CD8-positive, alpha-beta memory T cell (primary cell): ENCODE measurements at regions not wholly inside any gene's neighbourhood (a gene's known extent, or its start where the extent isn't known, plus 50 kb on each side); places are given as distances from the start of the nearest gene placed in this dataset.

Experiments used
- CTCF ChIA-PET: fragments of 350-600 bp; sonication (Branson Sonifier 250); formaldehyde crosslinking; loops from one replicate; lab custom pipeline; 2021; ENCODE audit warnings: antibody characterized with exemption; lab: Charles Lee
- POLR2A ChIA-PET: fragments of 350-600 bp; sonication (Branson Sonifier 250); formaldehyde crosslinking; loops from one replicate; lab custom pipeline; 2021; ENCODE audit warnings: antibody characterized with exemption; lab: Charles Lee
- DNase-seq, 5 donors: peaks; one replicate each; pipeline versions ENCODE4 v3.0.0 to v3.0.0-alpha.2; 2020 to 2022; ENCODE audit warnings: mixed read lengths in 1 of 5
- H3K27ac ChIP-seq: one replicate; pipeline ENCODE4 v1.7.0; 2013; ENCODE audit warnings: low read depth, mild to moderate bottlenecking, low read length, moderate library complexity
- H3K27me3 ChIP-seq: 2 replicates; pipeline ENCODE4 v1.7.0; 2013; ENCODE audit warnings: low read length, mild to moderate bottlenecking; ENCODE audit not compliant: insufficient read depth, poor library complexity, severe bottlenecking
- H3K36me3 ChIP-seq: 2 replicates; pipeline ENCODE4 v1.7.0; 2013; ENCODE audit warnings: mild to moderate bottlenecking, low read length, moderate library complexity; ENCODE audit not compliant: insufficient read depth
- H3K4me1 ChIP-seq: 2 replicates; pipeline ENCODE4 v1.7.0; 2013; ENCODE audit warnings: mild to moderate bottlenecking, low read length, moderate library complexity; ENCODE audit not compliant: insufficient read depth
- H3K4me3 ChIP-seq: 2 replicates; pipeline ENCODE4 v1.7.0; 2013; ENCODE audit warnings: mild to moderate bottlenecking, low read length
- H3K9me3 ChIP-seq: 2 replicates; pipeline ENCODE4 v1.7.0; 2013; ENCODE audit warnings: mild to moderate bottlenecking, low read length
- H3K27ac Mint-ChIP-seq, 8 donors: one replicate each; pipeline ENCODE4 v1.8.0; 2020 to 2021; ENCODE audit warnings: mixed read lengths in 8 of 8, mild to moderate bottlenecking in 6 of 8, inconsistent platforms in 3 of 8, moderate library complexity in 3 of 8
- H3K27me3 Mint-ChIP-seq, 2 donors: one replicate each; pipeline ENCODE4 v1.8.0; 2020 to 2021; ENCODE audit warnings: mixed read lengths in 2 of 2, mild to moderate bottlenecking in 1 of 2, moderate library complexity in 1 of 2
- H3K36me3 Mint-ChIP-seq, 3 donors: one replicate each; pipeline ENCODE4 v1.8.0; 2020 to 2021; ENCODE audit warnings: mixed read lengths in 3 of 3, inconsistent platforms in 1 of 3, mild to moderate bottlenecking in 1 of 3
- H3K4me1 Mint-ChIP-seq, 3 donors: one replicate each; pipeline ENCODE4 v1.8.0; 2020 to 2021; ENCODE audit warnings: mixed read lengths in 3 of 3, inconsistent platforms in 1 of 3, mild to moderate bottlenecking in 1 of 3
- H3K4me3 Mint-ChIP-seq, 7 donors: one replicate each; pipeline ENCODE4 v1.8.0; 2020 to 2021; ENCODE audit warnings: mixed read lengths in 7 of 7, mild to moderate bottlenecking in 6 of 7, moderate library complexity in 4 of 7, inconsistent platforms in 2 of 7
- H3K9me3 Mint-ChIP-seq, 5 donors: one replicate each; pipeline ENCODE4 v1.8.0; 2020 to 2022; ENCODE audit warnings: mixed read lengths in 5 of 5, mild to moderate bottlenecking in 3 of 5, moderate library complexity in 2 of 5, inconsistent platforms in 1 of 5

DNA sequence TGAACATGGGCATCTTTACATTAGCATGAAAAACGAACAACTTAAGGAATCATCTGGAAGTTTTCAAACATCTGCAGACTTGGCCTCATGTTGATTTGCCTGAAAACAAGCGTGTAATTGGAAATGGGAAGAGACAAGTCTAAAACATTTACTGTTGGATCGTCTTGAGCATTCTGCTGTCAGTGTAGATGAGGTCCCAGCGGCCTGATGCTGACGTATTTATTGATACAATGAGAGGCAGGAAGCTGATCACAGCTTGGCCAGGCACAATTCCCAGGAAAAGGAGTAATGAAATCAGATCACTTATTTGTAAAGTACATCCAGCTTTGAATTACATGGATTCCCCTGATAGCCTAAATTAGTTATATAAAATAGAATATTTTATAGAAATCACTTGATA lies 210.6 kb downstream of the CLCN4 start:
- Histone ChIP-seq H3K4me1 (no peaks in the 10 kb centered on the region), H3K9me3 (no peaks in the 10 kb centered on the region), H3K27me3 (no peaks in the 10 kb centered on the region), H3K27ac (no peak overlapping the region), H3K36me3 (no peaks in the 10 kb centered on the region), H3K4me3 (no peak overlapping the region)
- POLR2A ChIA-PET = no interaction called here
- CTCF ChIA-PET = no interaction called here
- Mint-ChIP-seq H3K4me1 (no peaks in the 10 kb centered on the region), H3K27ac (no peak overlapping the region), H3K9me3 (peaks cover 0 to 14% (median 6%) of the 10 kb centered on the region in 5 donors), H3K36me3 (no peaks in the 10 kb centered on the region), H3K27me3 (no peaks in the 10 kb centered on the region), H3K4me3 (no peak overlapping the region)
- DNase-seq = no peak

- Mint-ChIP-seq H3K9me3 (peaks cover 0 to 13% (median 7%) of the 10 kb centered on the region in 5 donors), H3K27me3 (peaks cover 0 to 3% of the 10 kb centered on the region in 2 donors), H3K4me1 (no peaks in the 10 kb centered on the region), H3K4me3 (no peak overlapping the region), H3K36me3 (no peaks in the 10 kb centered on the region), H3K27ac (no peak overlapping the region)
- no peak for DNase-seq
- Histone ChIP-seq H3K27ac (no peak overlapping the region), H3K27me3 (no peaks in the 10 kb centered on the region), H3K9me3 (no peaks in the 10 kb centered on the region), H3K4me3 (no peak overlapping the region), H3K4me1 (no peaks in the 10 kb centered on the region), H3K36me3 (no peaks in the 10 kb centered on the region)
- ChIA-PET CTCF (no interaction called here), POLR2A (no interaction called here)
Measured at GRCh38 chrX:10370976-10371375, 214.2 kb downstream of the CLCN4 start.

GRCh38 chrX:10377427-10377826 lies 220.7 kb downstream of the CLCN4 start:
- POLR2A ChIA-PET = no interaction called here
- Histone ChIP-seq H3K27ac (no peak overlapping the region), H3K27me3 (no peaks in the 10 kb centered on the region), H3K4me3 (no peak overlapping the region), H3K4me1 (no peaks in the 10 kb centered on the region), H3K9me3 (no peaks in the 10 kb centered on the region), H3K36me3 (no peaks in the 10 kb centered on the region)
- CTCF ChIA-PET = no interaction called here
- no peaks in the 10 kb centered on the region for H3K4me1 Mint-ChIP-seq
- peaks cover 0 to 3% of the 10 kb centered on the region in 2 donors for H3K27me3 Mint-ChIP-seq
- H3K27ac Mint-ChIP-seq = no peak overlapping the region
- DNase-seq = no peak
- H3K9me3 Mint-ChIP-seq = peaks cover 0 to 10% (median 4%) of the 10 kb centered on the region in 5 donors
- no peaks in the 10 kb centered on the region for H3K36me3 Mint-ChIP-seq
- H3K4me3 Mint-ChIP-seq = no peak overlapping the region

DNA sequence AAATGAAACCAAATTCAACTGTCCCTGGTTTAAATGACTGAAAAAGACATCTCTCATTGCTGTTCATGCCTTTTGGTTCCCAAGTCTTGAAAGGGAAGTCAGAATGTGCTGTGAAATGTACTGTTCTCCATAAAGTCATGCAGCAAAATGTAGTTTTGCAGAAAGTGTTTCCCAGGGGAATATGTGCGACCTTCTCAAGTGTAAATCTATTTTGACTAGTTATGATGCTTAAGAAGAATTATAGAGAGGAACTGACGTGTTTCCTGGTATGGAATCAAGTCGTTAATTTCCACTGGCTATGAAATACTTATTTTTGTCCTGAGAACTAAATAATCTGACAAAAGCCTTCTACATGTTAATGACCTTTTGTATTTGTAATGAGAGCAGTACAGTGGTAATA lies 223.1 kb downstream of the CLCN4 start:
- Mint-ChIP-seq H3K27ac (no peak overlapping the region), H3K4me1 (no peaks in the 10 kb centered on the region), H3K4me3 (no peak overlapping the region), H3K9me3 (peaks cover 0 to 8% (median 7%) of the 10 kb centered on the region in 5 donors), H3K27me3 (no peaks in the 10 kb centered on the region), H3K36me3 (no peaks in the 10 kb centered on the region)
- H3K9me3 ChIP-seq = no peaks in the 10 kb centered on the region
- DNase-seq = no peak
- ChIA-PET CTCF (no interaction called here), POLR2A (no interaction called here)
- H3K27ac ChIP-seq = no peak overlapping the region
- H3K27me3 ChIP-seq = no peaks in the 10 kb centered on the region
- H3K4me1 ChIP-seq = no peaks in the 10 kb centered on the region
- H3K36me3 ChIP-seq = no peaks in the 10 kb centered on the region
- no peak overlapping the region for H3K4me3 ChIP-seq

DNA sequence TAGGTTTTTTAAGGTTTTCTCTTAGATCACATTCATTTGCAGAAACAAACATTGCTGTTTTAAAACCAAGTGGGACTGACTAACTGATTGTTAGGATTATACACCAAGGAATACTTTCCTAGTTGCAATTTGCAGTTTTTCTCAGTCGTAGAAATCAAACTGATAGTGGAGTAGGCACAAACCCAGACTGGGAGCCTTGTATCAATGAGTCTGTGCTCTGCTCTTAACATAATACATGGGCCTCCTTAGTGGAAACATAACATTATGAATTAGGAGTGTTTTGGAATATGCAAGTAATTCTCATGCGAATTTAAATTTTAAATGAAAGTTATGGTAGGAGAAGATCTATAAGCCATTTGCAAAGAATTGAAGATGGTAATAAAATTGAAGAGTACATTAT lies 223.5 kb downstream of the CLCN4 start:
- no peaks in the 10 kb centered on the region for H3K36me3 ChIP-seq
- Mint-ChIP-seq H3K36me3 (no peaks in the 10 kb centered on the region), H3K9me3 (peaks cover 0 to 8% (median 7%) of the 10 kb centered on the region in 5 donors), H3K27ac (no peak overlapping the region), H3K4me1 (no peaks in the 10 kb centered on the region), H3K4me3 (no peak overlapping the region), H3K27me3 (no peaks in the 10 kb centered on the region)
- H3K4me1 ChIP-seq = no peaks in the 10 kb centered on the region
- DNase-seq = no peak
- no peaks in the 10 kb centered on the region for H3K27me3 ChIP-seq
- H3K9me3 ChIP-seq = no peaks in the 10 kb centered on the region
- no peak overlapping the region for H3K4me3 ChIP-seq
- ChIA-PET CTCF (no interaction called here), POLR2A (no interaction called here)
- H3K27ac ChIP-seq = no peak overlapping the region

DNA sequence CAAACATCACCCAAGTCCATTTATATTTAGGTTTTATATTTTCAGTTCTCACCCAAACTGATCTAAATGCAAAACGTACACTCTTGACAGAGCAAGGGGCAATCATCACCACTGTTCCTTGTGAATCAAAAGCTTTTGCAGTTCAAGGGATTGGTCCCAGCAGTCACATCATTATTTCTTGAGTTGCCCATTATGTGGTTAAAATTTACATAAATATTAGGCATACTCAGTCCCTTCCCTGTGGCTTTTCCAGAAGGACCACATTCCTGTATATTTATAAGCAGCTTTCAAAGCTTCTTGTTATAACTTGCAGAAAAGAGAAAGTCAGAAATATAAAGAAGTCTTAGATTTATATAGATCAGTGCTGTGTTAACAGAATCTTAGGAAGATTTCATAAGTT lies 224.4 kb downstream of the CLCN4 start:
- Mint-ChIP-seq H3K4me3 (no peak overlapping the region), H3K27ac (no peak overlapping the region), H3K36me3 (peaks cover 0 to under 1% (median 0%) of the 10 kb centered on the region in 3 donors), H3K27me3 (no peaks in the 10 kb centered on the region), H3K4me1 (no peaks in the 10 kb centered on the region), H3K9me3 (peaks cover 0 to 7% (median 4%) of the 10 kb centered on the region in 5 donors)
- Histone ChIP-seq H3K27ac (no peak overlapping the region), H3K9me3 (no peaks in the 10 kb centered on the region), H3K36me3 (no peaks in the 10 kb centered on the region), H3K4me3 (no peak overlapping the region), H3K27me3 (no peaks in the 10 kb centered on the region), H3K4me1 (no peaks in the 10 kb centered on the region)
- CTCF ChIA-PET = no interaction called here
- POLR2A ChIA-PET = no interaction called here
- DNase-seq = no peak

GRCh38 chrX:10387011-10387410 lies 230.2 kb downstream of the CLCN4 start:
- DNase-seq = no peak
- Histone ChIP-seq H3K36me3 (no peaks in the 10 kb centered on the region), H3K27me3 (no peaks in the 10 kb centered on the region), H3K4me1 (no peaks in the 10 kb centered on the region), H3K4me3 (no peak overlapping the region), H3K9me3 (no peaks in the 10 kb centered on the region), H3K27ac (no peak overlapping the region)
- Mint-ChIP-seq H3K4me1 (no peaks in the 10 kb centered on the region), H3K27me3 (no peaks in the 10 kb centered on the region), H3K9me3 (peaks cover 0 to 9% (median 2%) of the 10 kb centered on the region in 5 donors), H3K4me3 (no peak overlapping the region), H3K36me3 (peaks cover 0 to 2% (median 0%) of the 10 kb centered on the region in 3 donors), H3K27ac (no peak overlapping the region)
- POLR2A ChIA-PET = no interaction called here
- CTCF ChIA-PET = no interaction called here

DNA sequence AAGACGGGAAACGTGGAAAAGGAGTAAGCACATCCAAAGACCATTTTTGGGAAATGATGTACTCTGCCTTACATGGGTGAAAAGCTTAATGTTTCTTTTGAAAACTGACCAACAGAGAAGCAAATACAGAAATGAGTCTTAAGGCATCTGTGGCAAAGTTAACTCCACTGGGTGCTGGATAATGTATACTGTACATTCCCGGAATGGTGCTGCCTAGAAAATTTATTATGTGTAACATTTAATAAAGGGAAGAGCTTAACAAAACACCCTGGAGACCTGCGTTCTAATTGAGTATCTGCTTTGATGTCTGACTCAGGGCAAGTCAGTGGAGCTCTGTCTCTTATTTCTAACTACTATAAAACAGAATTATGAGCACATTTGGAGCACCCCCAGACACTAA lies 230.2 kb downstream of the MID1 start:
- H3K36me3 Mint-ChIP-seq = peaks cover 0 to 2% (median 0%) of the 10 kb centered on the region in 3 donors
- Histone ChIP-seq H3K27ac (no peak overlapping the region), H3K9me3 (no peaks in the 10 kb centered on the region), H3K36me3 (no peaks in the 10 kb centered on the region), H3K4me3 (no peak overlapping the region), H3K4me1 (no peaks in the 10 kb centered on the region), H3K27me3 (no peaks in the 10 kb centered on the region)
- ChIA-PET POLR2A (no interaction called here), CTCF (no interaction called here)
- H3K4me1 Mint-ChIP-seq = no peaks in the 10 kb centered on the region
- H3K9me3 Mint-ChIP-seq = peaks cover 0 to 6% (median 2%) of the 10 kb centered on the region in 5 donors
- no peak overlapping the region for H3K4me3 Mint-ChIP-seq
- no peak for DNase-seq
- no peak overlapping the region for H3K27ac Mint-ChIP-seq
- H3K27me3 Mint-ChIP-seq = no peaks in the 10 kb centered on the region

DNA sequence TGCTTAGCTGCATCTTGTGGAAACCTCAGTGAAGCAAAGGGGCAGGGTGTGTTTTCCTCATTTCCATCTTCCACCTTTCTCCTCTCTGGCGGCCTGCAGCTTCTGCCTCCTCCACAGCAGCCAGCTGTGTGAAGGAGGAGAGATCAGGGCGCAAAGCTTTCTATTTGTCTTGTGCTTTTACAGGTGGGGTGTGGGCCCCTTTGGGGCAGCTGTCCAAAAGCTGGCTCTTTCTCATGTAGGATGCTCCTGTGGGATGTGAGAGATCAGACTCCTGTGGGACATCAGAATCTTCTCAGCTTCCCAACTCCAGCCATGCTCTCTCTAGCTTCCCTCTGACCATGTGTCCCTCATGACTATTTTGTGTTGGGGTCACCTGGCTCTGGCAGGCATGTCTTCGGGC lies 227.1 kb downstream of the MID1 start:
- Mint-ChIP-seq H3K27ac (no peak overlapping the region), H3K9me3 (peaks cover 0 to 9% (median 4%) of the 10 kb centered on the region in 5 donors), H3K36me3 (no peaks in the 10 kb centered on the region), H3K27me3 (peaks cover 0 to 1% of the 10 kb centered on the region in 2 donors), H3K4me1 (no peaks in the 10 kb centered on the region), H3K4me3 (no peak overlapping the region)
- no peak overlapping the region for H3K27ac ChIP-seq
- no peaks in the 10 kb centered on the region for H3K4me1 ChIP-seq
- no peaks in the 10 kb centered on the region for H3K27me3 ChIP-seq
- CTCF ChIA-PET = no interaction called here
- H3K36me3 ChIP-seq = no peaks in the 10 kb centered on the region
- no peaks in the 10 kb centered on the region for H3K9me3 ChIP-seq
- DNase-seq = no peak
- POLR2A ChIA-PET = no interaction called here
- no peak overlapping the region for H3K4me3 ChIP-seq
